SKM-1 (cell line): ENCODE measurements at regions not wholly inside any gene's neighbourhood (a gene's known extent, or its start where the extent isn't known, plus 50 kb on each side); places are given as distances from the start of the nearest gene placed in this dataset.
A peak's percentile ranks its signal among the peaks of the same experiment; 100 is the strongest.
"Not testable (repeated sequence)": the region's sequence is repeated elsewhere in the genome, so short reads cannot be mapped to it uniquely, and the experiment has no call there.

Source experiments
- DNase-seq: peaks from one replicate; lab custom pipeline; 2025; ENCODE audit not compliant: unreplicated experiment; lab: John Stamatoyannopoulos, UW

DNA sequence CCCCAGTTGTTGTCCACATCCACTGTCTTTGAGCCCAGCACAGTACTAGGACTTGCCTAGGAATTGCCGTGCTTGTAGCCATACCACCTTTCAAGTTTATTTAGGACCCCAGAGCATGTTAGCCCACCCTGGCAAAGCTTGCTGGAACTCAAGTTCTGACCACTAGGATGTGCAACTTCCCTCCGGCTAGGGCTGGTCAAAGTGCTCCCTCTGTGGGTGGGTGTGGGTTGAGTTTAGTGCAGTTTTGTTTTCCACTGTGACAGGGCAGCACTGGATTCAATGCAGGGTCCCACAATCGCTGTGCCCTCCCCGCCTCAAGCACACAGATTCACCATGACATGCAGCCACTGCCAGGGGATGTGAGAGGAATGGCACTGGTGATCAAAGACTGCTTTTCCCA, 96.0 kb downstream of the RASGEF1B start:
- DNase-seq: no peak

GRCh38 chr4:81369886-81370285, 101.8 kb downstream of the RASGEF1B start:
- no peak for DNase-seq

DNA sequence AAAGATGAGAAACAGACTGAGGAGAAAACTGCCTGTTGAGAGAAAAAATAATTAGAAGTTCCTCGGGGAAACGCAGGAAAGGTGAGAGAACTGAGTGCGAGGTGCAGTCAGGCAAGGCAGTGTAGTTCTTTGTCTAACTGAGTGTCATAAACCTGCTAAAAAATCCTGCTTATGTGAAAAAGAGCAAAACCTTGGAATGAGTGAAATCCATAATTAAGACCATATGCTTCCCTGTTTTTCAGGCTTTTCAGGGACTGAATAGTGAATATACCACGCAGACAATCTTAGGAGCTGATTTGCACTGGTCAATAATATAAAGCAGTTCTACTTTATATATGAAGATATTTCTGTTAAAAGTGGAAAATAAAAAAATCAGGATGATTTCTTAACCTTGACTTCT, 104.9 kb downstream of the RASGEF1B start:
- DNase-seq: no peak

DNA sequence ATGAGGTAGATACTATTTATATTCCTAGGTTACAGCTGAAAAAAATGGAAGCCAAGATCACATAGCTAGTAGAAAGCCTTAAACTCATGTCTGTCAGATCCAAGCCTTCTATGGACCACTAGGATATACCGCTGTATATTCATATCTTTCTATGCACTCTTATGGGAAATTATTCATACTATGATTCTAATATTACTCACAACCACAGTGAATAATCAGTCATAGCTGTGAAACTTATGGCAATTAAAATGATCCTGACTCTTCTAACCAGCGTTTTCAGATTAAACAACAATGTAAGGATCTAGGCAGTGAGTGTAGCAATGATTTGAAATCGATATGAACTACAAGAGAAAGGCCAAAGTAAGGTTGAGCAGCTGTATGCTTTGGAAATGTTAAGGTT, 111.0 kb downstream of the RASGEF1B start:
- DNase-seq: no peak

DNA sequence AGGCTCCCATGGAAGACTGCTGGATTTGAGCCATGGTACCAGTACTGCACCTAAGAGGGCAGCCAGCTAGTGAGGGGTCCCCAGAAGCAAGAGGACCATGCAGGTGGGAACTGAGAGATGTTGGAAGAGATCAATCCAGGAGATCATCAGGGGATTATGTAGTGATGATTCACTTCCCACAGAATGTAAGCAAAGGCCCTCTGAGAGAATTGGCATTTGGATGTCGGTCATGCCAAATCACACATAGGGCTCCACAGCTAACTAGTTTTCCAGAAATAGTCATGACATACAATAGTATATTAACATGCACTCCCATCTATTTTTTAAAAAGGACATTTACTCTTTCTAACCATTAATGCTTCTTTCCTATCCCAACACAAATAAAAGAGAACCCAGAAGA, 112.5 kb downstream of the RASGEF1B start:
- DNase-seq: no peak

- no peak for DNase-seq
Measured at GRCh38 chr4:81358154-81358553, 113.6 kb downstream of the RASGEF1B start.

- no peak for DNase-seq
Measured at GRCh38 chr4:81356621-81357020, 115.1 kb downstream of the RASGEF1B start.

DNA sequence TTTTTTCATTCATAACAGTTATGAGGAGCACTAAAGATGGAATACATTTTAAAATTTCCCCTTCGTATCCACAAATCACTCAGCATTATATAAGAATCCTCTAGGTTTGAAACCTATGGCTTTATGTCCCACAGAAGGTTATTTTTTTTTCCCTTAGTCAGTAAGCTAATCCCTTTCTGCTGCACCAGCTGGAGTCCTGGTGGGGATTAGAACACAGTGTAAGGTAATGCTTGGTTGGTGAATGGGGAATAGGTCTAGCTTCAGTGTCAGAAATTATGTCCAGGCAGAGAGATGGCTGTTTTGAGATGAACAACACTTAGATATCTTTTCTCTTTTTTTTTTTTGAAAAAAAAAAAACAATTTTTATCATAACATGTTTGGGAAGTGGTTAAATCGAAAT, 116.6 kb downstream of the RASGEF1B start:
- DNase-seq: no peak

- no peak for DNase-seq
Measured at GRCh38 chr4:81353861-81354260, 117.8 kb downstream of the RASGEF1B start.

DNA sequence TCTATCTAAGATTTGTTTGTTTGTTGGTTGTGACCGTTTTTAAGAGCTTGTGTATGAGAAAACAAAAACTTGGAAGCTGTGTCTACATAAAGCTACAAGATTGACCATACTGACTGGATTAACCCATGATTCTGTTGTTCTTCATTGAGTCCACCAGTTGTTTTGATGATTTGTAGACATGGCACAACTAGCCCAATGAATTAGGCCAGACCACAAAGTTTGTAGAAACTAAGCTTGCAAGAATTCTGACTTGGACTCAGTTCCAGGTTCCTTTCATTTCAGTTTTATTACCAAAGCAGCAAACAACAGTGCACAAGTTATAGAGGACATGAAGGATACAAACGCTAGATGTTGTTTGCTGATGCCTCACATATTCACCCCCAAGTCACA, 119.3 kb downstream of the RASGEF1B start:
- no peak for DNase-seq

GRCh38 chr4:81351654-81352445, 119.9 kb downstream of the RASGEF1B start:
- peak; percentile 9 for DNase-seq

GRCh38 chr4:81350040-81350439, 121.7 kb downstream of the RASGEF1B start:
- DNase-seq: no peak

DNA sequence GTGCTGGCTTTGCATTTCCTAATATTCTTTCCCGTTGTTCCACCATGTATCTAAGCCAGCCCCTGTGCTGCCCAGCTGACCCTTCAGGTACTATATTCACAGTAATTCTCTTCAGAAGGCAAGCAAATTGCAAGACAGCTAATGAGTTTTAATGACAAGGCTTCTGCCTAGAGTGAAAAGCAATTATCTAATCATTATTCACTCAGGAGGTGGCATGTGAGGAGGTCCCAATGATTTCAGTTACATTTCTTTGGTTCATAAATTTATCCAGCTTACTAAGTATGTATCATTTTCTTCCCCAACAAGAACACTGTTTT, 123.0 kb downstream of the RASGEF1B start:
- DNase-seq: no peak

GRCh38 chr4:81348086-81348777, 123.5 kb downstream of the RASGEF1B start:
- no peak for DNase-seq

DNA sequence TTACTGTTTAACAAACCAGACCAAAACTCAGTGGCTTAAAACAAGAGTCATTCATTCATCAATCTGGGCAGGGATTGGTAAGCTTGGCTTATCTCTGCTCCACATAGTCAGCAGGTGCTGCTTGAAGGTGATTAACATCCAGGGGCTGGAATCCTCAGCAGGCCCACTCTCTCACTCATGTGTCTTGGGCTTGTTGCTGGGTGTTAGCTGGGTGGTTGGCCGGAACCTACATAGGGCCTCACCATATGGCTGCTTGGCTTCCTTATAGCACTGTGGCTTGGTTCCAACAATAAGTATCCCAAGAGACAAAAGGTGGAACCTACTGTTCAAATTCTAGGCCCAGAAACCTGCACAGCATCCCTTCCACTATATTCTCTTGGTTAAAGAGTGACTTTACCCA, 125.0 kb downstream of the RASGEF1B start:
- no peak for DNase-seq

DNA sequence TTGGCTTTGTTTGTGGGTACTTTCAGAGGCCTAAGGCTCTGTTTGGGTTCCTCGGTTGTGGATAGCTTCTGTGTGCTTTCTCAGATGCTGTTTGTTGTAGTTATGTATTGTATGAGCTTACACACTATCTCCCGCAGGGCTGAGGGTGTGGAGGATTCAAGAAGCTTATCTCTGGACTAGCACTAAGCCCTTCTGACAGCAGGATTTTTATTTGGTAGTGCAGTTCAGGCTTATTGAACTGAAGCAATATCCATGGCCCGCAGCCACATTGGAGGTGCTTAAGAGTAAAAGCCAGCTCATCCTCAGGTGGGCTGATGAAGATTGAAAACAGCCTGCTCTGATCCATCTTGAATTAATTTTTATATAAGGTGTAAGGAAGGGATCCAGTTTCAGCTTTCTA, 128.2 kb downstream of the RASGEF1B start:
- no peak for DNase-seq

DNA sequence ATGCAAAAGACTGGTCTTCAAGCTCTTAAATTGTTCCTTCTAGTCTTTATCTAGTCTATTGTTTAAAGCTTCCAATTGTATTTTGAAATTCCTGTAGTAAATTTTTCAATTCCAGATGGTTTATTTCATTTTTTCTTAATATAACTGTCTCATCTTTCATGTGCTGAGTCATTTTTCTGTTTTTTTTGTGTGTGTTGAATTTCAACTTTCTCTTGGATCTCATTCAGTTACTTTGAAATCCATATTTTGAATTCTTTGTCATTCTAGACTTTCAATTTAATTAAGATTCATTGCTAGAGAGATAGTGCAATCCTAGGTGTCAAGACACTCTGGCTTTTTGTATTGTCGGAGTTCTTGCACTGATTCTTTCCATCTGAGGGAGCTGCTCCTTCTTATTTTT, 128.0 kb upstream of the PRKG2 start:
- no peak for DNase-seq

DNA sequence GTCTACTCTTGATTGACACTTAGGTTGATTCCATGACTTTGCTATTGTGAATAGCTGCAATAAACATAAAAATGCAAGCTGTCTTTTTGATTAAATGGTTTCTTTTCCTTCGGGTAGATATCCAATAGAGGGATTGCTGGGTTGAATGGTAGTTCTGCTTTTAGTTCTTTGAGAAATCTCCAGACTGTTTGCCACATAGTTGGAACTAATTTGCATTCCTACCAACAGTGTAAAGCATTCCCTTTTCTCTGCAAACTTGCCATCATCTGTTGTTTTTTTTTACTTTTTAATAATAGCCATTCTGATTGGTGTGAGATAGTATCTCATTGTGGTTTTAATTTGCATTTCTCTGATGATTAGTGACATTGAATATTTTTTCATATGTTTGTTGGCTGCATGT, 122.2 kb upstream of the PRKG2 start:
- no peak for DNase-seq

- no peak for DNase-seq
Measured at GRCh38 chr4:81335122-81335912, 120.3 kb upstream of the PRKG2 start.

DNA sequence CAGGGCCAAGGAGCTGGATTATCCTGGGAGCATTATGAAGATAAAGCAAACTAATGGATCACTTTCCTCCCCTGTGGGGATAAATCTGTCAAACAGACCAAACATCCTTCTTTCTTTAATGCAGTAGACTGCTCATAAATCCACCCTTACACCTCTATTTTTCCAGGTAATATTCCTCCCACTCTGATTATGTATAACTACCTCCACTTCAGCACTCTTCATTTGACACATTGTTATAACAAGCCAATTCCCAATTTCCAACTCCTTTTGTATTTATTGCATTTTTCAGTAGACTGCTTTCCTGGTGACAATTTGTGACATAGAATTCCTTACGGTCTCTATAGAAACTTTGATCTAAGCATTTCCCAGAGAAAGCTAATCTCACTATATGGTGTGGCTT, 115.0 kb upstream of the PRKG2 start:
- DNase-seq: no peak

DNA sequence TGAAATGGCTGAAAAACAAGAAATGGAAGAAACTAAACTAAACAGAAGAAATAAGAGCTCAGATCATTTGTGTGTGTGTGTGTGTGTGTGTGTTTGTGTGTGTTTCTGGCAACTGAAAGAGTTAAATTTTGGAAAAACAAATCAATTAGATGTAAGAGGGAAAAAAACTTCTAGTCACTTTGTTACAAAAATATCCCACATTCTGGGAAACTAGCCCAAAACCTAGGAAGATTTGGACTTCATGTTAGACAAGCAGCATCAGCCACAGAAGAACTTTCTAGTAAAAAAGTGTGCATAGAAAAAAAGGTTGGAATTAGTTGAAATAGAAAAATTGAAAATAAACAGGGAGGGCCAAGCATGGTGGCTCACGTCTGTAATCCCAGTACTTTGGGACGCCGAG, 111.6 kb upstream of the PRKG2 start:
- DNase-seq: no peak

GRCh38 chr4:81324594-81324993, 109.6 kb upstream of the PRKG2 start:
- not testable (repeated sequence) for DNase-seq
